Tibial nerve (tissue), 4 donors: ENCODE measurements at regions not wholly inside any gene's neighbourhood (a gene's known extent, or its start where the extent isn't known, plus 50 kb on each side); places are given as distances from the start of the nearest gene placed in this dataset.

Source experiments
- CTCF ChIP-seq, 5 experiments: fragments of 200-600 bp in 3 of 5; fragments of 450-650 bp in 2 of 5; sonication (generic) in 3 of 5; IDR thresholded peaks; one replicate each; pipeline ENCODE4 v1.5.1; 2016 to 2019; ENCODE audit warnings: antibody characterized with exemption in 5 of 5, mild to moderate bottlenecking in 3 of 5, moderate library complexity in 2 of 5
- EP300 ChIP-seq, 2 donors: sonication (generic); formaldehyde crosslinking; IDR thresholded peaks; one replicate each; pipeline ENCODE4 v1.6.1; 2017; ENCODE audit warnings: antibody characterized with exemption in 2 of 2, mild to moderate bottlenecking in 1 of 2
- POLR2A ChIP-seq, 2 donors: fragments of 450-650 bp; IDR thresholded peaks; one replicate each; pipeline ENCODE4 v1.6.1; 2017; ENCODE audit warnings: antibody characterized with exemption in 2 of 2, mild to moderate bottlenecking in 2 of 2, moderate library complexity in 2 of 2

GRCh38 chrX:5236749-5237148, 991.9 kb downstream of the NLGN4X start:
- TF ChIP-seq EP300 (IDR thresholded peaks at IDR 0.05) = no peak
- TF ChIP-seq CTCF (IDR thresholded peaks at IDR 0.05) = no peak
- no peak for TF ChIP-seq POLR2A (IDR thresholded peaks at IDR 0.05)
